GM19397 (cell line): ENCODE measurements at regions not wholly inside any gene's neighbourhood (a gene's known extent, or its start where the extent isn't known, plus 50 kb on each side); places are given as distances from the start of the nearest gene placed in this dataset.

Experiments used
- ATAC-seq: cut with Tn5 transposase; IDR thresholded peaks from one replicate; pipeline ENCODE4 v1.9.1; 2021; ENCODE audit warnings: mild to moderate bottlenecking, moderate library complexity; ENCODE audit not compliant: unreplicated experiment

DNA sequence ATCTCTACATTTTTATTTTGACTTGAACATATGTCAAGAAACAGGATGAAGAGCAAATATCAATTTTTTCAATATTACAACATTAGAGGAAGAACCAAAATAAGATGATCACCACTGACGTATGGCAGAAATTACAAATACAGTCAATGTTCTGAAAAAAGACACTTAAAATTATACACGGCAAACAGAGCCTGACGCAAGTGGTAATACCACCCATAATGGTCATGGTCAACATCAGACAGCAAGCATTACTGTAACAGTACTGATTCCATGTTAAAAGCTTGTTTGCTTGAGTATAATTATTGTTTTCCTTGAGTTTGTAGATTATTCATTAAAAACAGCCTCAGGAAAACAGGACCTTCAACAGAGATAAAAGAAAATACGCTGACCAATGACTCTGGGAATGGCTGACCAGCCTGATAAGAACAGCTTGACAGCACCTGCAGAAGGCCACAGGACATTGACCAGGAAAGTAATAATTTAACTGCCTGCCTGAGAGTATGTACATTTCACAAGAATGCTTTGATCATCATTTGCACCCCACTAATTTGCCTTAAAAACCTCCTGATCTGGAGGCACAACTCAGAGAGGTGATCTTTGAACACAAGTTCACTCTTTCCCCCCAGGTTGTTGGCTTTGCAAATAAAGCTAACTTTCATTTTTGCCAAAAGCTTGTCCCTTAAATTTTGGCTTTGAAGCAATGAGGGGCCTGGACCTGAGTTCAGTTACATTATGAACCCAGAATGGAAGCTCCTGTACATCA is 187.3 kb downstream of the IPO8 start:
- no peak for ATAC-seq

DNA sequence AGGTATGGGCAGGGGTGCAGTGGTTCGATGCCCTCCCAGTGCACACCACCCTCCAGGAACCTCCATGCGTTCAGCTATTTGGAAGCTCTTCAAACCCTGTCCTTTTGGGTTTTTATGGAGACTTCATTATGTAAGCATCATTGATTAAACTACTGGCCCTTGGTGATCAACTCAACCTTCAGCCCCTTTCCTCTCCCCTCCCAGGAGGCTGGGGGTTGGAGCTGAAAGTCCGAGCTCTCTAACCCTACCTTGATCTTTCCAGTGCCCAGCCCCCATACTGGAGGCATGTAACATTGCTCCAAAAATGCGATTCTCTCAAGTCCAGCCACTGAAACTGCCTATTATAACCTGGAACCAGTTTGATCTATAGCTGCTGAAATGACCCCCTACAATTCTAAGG is 188.1 kb downstream of the IPO8 start:
- ATAC-seq: no peak

DNA sequence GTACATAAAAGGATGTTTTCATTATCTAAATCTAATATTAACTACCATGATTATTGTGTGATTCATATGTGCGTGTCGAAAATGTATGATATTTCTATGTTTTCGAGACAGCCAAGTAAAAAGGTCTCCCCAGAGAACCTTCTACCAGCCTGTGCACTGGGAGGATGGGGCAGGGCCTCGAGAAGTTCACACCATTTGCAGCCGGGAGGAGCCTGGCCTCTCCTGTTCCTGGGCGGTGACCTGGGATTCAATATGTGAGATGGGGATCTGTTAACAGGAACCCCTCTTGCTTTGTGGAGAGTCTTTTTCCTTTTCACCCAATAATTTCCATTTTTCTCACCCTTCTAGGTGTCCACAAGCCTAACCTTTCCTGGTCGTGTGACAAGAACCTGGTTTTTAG is 189.3 kb downstream of the IPO8 start:
- ATAC-seq: no peak

DNA sequence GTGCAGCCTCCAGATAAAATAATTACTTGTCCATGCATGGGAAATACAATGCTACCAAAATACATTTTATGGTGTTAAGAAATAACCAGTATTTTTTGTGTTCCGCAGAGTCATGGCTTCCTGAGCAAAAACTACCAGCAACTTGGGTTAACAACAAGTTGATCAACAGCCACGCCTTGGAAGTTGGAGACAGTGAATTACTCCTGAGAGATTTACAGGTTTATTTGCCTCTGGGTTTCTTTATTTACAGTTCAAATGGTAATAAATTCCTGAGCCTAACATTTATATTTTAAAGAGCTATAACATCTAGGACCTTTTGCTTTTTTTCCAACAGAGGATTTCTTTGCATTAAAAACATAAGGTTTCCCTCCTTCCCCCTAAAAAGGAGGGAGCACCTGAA is 194.0 kb downstream of the IPO8 start:
- no peak for ATAC-seq

DNA sequence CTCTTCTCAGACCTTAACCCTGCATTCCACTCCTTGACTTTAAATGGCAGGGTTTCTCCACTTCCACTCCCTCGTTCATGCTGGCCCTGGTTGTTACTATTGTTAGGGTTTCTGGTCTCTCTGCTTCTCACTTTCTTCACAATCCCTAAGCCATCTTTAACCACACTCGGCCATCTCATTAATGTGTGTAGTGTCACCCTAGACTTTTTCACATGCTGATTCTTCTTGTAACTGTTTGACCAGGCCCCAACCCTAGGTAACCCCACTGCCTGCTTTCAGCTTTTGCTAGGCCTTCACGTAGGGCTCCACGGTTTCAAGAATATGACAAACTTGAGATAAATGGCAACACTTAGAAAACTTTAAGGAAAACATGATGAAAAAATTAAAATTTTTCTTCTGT is 195.1 kb downstream of the IPO8 start:
- ATAC-seq: no peak

DNA sequence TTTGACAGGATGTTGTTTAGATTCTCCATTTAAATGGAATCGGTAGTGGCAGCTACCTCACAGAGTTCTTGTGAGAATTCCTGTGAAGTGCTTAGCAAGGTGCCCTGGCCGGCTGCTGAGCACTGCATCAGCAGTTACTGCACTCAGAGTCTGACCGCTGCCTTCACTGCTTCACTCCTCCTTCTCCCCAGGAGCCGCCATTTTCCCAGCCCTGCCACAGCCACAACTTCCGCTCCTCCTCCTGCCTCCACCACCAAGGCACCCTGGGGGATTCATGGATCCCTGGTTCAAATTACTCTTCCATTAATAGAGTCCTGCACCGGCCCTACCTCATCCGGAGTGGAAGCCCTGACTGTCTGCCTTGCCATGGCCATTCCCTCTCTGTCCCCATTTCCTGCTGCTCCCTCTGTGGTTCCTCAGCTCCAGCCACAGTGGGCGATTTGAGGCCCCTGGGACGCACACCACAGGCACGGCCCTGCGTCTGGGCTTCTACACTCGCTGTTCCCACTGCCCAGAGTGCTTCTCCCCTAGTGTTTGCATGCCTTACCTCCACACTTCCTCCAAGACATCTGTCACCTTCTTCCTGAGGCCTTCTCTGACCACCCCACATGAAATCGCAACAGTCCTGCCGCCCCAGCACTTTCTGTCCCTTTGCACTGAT is 210.3 kb downstream of the IPO8 start:
- ATAC-seq: no peak

DNA sequence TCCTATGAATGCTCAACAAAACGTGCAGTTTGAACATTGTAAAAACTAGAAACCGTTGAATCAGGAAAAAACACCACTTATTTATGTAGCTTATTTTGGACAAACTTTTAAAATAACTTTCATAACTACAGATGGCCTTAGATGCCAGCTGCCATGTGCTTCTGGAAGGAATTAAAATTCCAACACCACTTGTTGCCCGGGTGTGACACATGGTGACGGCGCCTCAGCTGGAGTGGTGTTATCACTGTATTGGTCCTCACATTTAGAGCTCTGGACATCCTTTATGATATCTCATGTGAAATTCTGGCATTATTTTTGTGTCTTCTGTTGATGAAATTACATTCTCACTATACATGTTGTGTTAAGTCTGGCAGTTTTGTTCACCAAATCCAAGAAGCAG is 211.0 kb downstream of the IPO8 start:
- no peak for ATAC-seq

DNA sequence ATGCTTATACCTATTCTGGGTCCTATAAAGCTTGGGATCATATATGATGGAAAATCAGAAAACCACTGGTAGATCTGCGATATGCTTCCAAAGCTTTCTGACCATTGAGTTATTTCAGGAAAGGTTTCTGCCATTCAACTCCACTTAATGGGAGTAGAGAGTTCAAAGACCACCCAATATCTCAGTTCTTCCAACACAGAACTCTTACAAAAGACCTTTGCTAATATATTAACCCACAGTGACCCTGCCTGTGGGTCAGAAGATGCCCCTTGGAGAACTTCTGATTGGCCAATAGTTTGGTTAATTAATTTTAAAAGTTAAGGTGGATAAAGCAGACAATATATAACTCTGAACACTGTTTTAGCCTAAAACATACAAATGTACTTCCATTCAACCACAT is 213.0 kb downstream of the IPO8 start:
- no peak for ATAC-seq

DNA sequence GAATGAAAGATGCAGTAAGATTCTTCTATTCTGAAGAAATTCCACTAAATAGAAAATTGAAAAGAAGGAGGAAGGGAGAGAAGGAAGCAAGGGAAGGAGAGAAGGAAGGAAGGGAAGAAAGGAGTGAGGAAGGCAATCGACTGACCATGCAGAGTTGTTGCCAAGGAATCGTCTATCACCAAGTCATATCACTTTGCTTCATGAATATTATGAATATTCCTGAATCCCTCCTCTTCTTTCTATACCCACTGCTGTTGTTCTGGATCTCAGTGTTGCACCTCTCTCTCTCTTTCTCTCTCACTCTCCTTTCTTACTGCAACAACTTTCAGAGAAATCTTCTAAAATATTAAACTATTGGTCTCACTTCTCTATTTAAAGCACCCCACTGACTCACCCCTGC is 222.4 kb downstream of the IPO8 start:
- ATAC-seq: no peak

DNA sequence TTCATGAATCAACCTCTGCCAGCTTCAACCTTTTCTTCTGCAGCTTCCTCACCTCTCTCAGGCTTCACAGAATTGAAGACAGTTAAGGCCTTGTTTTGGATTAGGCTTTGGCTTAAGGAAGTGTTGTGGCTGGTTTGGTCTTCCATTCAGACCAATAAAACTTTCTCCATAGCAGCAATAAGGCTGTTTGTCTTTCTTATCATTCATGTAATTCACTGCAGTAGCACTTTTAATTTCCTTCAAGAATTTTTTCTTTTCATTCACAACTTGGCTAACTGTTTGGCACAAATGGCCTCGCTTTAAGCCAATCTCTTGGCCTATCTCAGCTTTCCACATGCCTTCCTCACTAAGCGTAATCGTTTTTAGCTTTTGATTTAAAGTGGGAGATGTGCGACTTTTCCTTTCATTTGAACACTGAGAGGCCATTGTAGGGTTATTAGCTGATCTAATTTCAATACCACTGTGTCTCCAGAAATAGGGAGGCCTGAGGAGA is 229.5 kb downstream of the IPO8 start:
- ATAC-seq: no peak

DNA sequence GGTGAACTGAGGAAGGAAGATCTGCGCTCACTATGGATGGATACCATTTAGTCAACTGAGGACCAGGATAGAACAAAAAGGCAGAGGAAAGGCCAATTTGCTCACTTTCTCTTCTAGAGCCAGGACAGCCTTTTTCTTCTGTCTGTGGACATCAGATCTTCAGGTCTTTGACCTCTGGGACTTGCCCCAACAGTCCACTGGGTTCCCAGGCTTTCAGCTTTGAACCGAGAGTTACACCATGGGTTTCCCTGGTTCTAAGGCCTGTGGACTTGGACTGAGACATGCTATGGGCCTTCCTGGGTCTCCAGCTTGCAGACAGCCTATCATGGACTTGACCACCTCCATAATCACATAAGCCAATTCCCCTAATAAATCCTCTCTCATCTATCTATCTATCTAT is 232.0 kb downstream of the IPO8 start:
- ATAC-seq: no peak

DNA sequence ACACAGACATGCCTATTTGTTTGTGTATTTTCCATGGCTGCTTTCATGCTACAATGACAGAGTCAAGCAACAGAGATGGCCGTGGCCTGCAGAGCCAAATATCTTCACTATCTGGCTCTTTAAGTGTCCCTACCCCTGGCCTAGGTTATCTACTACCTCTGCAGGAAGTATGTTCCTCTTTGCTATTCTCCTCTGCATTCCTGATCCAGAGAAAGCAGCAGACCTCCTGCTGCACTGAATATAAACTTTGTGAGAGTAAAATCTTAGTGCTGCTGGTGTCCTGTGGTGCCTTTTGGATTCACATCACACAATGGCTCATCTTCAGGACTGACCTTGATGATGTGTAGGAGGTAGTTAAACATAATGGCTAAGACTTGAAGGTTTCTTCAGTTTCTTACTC is 233.4 kb downstream of the IPO8 start:
- ATAC-seq: no peak

DNA sequence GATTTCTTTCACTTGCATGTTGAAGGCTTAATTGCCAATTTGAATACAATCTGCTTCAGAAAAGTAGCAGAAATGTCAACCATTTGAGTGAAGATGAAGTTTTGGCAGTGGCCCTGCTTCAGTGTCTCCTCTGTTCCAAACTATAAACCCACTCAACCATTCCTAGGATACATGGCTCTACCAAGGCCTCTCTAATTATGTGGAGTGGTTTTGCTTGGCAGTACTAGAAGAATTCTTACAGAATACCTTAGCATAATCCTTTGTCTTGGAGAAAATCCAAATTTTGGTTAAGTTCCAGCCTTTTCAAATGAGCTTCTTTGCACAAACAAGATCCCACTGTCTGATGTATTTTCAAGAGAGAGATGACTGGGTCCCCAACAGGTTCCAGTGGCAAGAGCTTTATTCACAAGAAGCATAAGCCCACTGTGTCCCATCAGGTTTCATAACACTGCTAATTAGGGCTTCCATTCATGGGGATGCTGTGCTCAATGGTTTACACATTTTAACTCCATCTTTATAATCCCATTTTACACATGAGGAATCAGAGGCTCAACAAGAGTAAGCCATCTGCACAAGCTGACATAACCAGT is 234.5 kb downstream of the IPO8 start:
- ATAC-seq: no peak

DNA sequence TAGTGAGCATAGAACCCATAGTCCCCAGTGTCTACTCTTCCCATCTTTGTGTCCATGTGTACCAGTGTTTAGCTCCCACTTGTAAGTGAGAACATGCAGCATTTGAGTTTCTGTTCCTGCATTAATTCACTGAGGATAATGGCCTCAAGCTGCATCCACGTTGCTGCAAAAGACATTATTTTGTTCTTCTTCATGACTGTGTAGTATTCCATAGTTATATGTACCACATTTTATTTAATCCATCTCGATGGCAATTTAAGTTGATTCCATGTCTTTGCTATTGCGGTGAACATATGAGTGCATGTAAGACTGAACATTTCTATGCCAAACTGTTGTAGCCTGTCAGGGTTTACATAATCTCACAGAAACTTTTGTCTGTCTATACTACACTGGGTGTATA is 237.2 kb downstream of the IPO8 start:
- ATAC-seq: no peak

DNA sequence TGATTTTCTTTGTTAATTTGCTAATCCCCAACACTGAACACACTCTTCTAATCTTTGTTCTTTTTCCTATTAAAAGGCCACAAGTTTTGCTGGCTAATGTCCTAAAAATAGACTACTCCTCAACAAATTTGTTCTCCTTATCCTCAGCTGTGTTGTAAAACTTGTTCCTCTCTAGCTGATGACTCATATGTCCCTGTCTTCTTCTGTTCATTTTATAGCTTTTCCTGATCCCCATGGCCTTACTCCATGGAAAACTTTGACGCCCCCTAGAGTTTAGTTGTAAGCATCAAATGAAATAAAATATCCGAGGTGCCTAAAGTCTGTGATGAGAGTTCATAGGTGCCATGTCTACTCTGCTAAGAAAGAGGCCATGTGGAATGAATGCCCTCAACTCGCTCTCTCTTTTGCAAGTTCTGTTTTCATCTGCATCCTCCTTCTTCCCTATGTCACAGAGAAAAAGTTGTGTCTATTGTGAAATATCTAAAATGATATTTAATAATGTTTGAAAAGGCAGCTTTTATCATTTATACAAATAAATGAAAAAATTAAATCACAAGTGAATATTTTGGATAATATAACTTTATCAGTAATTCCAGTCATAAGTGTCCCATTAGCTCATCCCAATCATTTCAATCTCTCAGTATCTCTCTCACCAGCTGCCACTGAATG is 237.9 kb downstream of the IPO8 start:
- ATAC-seq: no peak

DNA sequence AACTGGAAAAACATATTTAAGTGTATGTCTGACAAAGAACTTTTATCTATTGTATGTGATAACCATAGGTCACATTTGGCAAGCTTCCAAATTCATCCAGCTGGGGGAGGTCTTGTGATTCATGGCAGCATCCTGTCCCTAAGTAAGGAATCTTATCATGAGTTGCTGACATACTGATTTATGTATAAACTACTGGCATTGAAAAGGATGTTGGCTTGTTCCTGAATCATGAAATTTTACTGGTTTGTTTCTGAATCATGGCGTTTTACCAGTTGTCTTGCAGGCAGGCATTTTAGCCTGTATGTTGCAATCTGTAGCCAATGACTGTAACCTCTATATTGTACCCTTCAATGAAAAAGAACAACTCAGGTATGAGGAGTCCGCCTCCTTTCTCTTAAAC is 244.8 kb downstream of the IPO8 start:
- no peak for ATAC-seq

DNA sequence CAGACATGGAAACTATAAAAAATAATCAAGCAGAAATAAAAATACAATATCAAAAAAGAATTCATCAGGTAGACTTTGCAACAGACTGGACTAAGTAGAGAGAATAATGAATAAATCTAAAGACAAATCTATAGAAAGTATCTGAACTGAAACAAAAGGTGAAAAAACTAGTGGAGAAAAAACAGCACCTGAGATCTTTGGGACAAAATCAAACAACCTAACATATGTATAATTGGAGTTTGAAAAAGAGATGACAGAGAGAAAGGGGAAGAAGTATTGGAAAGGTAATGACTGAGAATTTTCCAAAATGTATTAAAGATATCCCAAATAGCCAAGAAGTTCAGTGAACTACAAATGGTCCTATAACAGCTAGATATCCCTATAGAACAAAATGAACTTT is 245.4 kb downstream of the IPO8 start:
- ATAC-seq: no peak

DNA sequence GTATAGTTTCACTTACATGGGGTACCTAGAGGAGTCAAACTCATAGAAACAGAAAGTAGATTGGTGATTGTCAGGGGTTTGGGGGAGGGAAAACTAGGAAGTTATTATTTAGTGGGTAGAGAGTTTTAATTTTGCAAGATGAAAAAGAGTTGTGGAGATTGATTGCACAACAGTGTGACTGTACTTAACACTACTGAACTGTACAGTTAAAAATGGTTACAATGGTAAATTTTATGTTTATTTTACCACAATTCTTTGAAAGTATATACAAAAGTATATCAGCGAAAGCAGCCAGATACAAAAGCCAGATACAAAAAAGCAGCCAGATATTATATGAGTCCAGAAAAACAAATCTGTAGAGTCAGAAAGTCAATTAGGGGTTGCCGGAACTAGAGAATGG is 247.6 kb downstream of the IPO8 start:
- ATAC-seq: no peak

DNA sequence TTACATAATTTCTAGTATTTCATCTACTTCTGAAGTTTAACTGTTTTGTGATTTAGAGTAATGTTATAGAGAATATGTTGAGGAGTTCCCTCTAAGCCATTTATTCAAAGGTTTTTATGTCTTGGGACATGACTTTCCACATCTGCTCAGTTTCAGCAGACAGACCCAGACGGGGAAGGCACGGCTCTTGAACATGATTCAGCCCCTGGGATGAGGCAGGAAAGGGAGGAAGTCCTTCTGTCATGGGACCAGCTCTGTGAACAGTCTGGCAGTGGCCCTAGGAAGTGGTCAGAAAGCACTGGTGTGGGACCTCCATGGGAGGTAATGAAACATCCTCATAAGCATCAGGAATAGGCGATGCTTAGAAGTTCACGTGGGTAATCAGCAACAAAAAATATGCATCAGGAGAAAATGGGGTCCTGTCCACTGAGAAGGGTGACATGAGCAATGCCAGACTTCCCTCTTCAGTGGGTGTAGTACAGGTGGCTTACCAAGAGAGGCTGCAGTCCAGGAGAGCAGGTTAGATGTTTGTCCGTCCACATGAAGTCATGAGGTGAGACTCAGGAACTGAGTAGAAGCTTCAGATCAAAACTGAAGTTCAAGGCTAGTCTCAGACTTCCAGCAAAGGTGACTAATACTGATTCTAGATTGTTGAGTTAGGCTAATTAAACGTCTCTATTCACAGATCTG is 248.5 kb downstream of the IPO8 start:
- no peak for ATAC-seq

DNA sequence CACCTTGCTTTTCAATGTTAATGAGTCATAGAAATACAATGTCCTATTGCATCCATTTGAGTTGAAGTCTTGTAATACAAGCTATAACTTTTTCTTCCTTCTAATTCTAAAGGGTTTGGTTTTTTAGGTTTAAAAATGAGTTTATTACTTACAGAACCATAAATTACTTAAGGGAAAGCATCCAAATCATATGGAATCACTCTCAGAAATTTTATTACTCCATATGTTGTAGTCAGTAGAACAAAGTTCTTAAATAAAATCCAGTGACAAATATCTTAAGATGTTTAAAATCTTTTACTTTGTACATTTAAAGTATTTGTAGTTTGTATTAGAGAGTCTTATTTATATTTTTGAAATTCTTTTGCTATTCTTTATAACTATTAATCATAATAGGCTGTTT is 253.2 kb downstream of the IPO8 start:
- no peak for ATAC-seq
